ENCODE measurements at regions not wholly inside any gene's neighbourhood (a gene's known extent, or its start where the extent isn't known, plus 50 kb on each side); places are given as distances from the start of the nearest gene placed in this dataset.

DNA sequence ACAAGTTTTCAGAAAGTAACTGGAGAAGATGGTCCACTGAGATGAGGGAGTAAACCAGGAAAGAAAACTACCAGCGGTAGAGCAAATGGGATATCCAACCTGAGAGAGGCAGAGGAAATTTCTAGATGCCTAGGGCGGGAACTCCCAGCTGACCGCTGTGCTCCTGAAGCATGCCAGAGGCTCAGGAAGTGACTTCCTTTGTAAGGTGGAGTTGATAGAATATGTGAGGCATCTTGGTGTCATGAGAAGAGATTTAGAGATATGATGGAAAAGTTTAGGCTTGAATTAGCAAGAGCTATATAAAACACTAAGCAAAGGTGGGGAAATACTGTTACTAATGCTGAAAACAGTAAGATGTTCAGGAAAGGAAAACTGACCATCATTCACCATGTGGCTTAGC lies 124.1 kb downstream of the C9orf152 start:
- no peak for TF ChIP-seq ZNF70 (CRISPR knock-in tag; IDR thresholded peaks at IDR 0.05)
- TF ChIP-seq ARNTL (CRISPR knock-in tag; IDR thresholded peaks at IDR 0.05; ENCODE audit: borderline replicate concordance, low read depth), result no peak
- ATAC-seq, result no peak

DNA sequence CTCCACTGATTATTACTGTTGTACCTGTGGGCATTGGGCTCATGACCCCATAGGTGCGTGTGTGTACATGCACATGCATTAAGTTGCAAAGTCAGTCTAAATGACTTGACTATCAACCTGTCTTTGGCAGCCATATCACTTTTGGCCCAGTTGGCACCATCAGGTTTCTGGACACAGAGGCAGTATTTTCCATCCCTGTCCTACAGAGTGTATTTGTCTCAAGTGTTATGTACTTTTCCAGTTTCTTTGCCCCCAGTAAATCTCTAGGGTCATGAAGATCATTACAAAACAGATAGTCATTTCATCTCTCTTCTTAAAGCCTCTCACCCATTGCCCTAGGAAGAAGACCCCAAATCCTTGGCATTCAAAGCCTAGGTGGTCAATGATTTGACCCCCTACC lies 121.4 kb downstream of the C9orf152 start:
- ATAC-seq, result no peak

DNA sequence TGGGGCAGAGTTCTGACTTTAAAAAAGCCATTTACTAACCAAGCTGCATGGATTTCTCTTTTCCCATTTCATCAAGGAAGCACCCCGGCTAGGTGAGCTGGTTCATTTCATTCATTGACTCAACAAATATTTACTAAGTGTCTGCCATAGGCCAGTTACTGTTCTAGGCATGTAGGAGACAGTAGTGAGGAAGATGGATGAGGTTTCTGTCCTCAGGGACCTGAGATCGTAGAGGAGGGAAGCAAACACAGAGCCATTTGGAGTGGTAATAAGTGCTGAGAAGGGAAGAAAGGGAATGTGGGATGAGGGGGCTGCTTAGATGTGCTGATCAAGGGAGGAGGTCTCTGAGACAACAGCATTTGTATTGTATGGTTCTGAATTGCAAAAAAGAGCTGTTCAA lies 120.4 kb downstream of the C9orf152 start:
- TF ChIP-seq, protein P1, sequence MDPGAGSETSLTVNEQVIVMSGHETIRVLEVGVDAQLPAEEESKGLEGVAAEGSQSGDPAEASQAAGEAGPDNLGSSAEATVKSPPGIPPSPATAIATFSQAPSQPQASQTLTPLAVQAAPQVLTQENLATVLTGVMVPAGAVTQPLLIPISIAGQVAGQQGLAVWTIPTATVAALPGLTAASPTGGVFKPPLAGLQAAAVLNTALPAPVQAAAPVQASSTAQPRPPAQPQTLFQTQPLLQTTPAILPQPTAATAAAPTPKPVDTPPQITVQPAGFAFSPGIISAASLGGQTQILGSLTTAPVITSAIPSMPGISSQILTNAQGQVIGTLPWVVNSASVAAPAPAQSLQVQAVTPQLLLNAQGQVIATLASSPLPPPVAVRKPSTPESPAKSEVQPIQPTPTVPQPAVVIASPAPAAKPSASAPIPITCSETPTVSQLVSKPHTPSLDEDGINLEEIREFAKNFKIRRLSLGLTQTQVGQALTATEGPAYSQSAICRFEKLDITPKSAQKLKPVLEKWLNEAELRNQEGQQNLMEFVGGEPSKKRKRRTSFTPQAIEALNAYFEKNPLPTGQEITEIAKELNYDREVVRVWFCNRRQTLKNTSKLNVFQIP (CRISPR knock-in tag; IDR thresholded peaks at IDR 0.05; ENCODE audit: borderline replicate concordance, low read depth), result no peak
- TF ChIP-seq GLIS3 (CRISPR knock-in tag; IDR thresholded peaks at IDR 0.05), result no peak
- TF ChIP-seq, protein P2, sequence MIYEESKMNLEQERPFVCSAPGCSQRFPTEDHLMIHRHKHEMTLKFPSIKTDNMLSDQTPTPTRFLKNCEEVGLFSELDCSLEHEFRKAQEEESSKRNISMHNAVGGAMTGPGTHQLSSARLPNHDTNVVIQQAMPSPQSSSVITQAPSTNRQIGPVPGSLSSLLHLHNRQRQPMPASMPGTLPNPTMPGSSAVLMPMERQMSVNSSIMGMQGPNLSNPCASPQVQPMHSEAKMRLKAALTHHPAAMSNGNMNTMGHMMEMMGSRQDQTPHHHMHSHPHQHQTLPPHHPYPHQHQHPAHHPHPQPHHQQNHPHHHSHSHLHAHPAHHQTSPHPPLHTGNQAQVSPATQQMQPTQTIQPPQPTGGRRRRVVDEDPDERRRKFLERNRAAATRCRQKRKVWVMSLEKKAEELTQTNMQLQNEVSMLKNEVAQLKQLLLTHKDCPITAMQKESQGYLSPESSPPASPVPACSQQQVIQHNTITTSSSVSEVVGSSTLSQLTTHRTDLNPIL (CRISPR knock-in tag; IDR thresholded peaks at IDR 0.05; ENCODE audit: low read depth), result no peak
- TF ChIP-seq, protein P3, sequence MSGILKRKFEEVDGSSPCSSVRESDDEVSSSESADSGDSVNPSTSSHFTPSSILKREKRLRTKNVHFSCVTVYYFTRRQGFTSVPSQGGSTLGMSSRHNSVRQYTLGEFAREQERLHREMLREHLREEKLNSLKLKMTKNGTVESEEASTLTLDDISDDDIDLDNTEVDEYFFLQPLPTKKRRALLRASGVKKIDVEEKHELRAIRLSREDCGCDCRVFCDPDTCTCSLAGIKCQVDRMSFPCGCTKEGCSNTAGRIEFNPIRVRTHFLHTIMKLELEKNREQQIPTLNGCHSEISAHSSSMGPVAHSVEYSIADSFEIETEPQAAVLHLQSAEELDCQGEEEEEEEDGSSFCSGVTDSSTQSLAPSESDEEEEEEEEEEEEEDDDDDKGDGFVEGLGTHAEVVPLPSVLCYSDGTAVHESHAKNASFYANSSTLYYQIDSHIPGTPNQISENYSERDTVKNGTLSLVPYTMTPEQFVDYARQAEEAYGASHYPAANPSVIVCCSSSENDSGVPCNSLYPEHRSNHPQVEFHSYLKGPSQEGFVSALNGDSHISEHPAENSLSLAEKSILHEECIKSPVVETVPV (CRISPR knock-in tag; IDR thresholded peaks at IDR 0.05), result no peak
- no peak for TF ChIP-seq ZFP30 (CRISPR knock-in tag; IDR thresholded peaks at IDR 0.05)
- no peak for TF ChIP-seq OSR1 (CRISPR knock-in tag; IDR thresholded peaks at IDR 0.05)
- no peak for ATAC-seq

More for the DNA sequence above, 121.4 kb downstream of the C9orf152 start:
- TF ChIP-seq ZFP30 (CRISPR knock-in tag; IDR thresholded peaks at IDR 0.05) (no peak), TOX (CRISPR knock-in tag; IDR thresholded peaks at IDR 0.05; ENCODE audit: borderline replicate concordance) (no peak), ZNF565 (CRISPR knock-in tag; conservative IDR thresholded peaks at IDR 0.05; ENCODE audit: low read depth) (no peak)
- TF ChIP-seq, protein P4, sequence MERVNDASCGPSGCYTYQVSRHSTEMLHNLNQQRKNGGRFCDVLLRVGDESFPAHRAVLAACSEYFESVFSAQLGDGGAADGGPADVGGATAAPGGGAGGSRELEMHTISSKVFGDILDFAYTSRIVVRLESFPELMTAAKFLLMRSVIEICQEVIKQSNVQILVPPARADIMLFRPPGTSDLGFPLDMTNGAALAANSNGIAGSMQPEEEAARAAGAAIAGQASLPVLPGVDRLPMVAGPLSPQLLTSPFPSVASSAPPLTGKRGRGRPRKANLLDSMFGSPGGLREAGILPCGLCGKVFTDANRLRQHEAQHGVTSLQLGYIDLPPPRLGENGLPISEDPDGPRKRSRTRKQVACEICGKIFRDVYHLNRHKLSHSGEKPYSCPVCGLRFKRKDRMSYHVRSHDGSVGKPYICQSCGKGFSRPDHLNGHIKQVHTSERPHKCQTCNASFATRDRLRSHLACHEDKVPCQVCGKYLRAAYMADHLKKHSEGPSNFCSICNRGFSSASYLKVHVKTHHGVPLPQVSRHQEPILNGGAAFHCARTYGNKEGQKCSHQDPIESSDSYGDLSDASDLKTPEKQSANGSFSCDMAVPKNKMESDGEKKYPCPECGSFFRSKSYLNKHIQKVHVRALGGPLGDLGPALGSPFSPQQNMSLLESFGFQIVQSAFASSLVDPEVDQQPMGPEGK (CRISPR knock-in tag; IDR thresholded peaks at IDR 0.05; ENCODE audit: borderline replicate concordance), result no peak
- TF ChIP-seq, protein P2 (CRISPR knock-in tag; IDR thresholded peaks at IDR 0.05; ENCODE audit: low read depth), result no peak

DNA sequence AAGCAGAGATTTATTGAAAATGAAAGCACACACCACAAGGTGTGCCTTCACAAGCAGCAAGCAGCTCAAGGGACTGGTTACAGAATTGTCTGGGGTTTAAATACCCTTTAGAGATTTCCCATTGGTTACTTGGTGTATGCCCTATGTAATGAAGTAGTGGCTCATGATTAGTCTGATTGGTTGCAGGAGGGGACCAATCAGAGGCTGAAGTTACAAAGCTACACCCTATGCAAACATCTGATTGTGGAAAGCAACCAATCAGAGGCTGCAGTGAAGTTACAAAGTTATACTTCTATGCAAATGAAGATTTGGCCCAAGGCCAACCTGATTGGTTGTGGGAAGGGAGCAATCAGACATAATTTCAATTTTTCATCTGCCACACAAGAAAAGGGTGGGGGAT lies 119.9 kb downstream of the C9orf152 start:
- peak; percentile 37 for ATAC-seq
- no peak for TF ChIP-seq ZNF565 (CRISPR knock-in tag; conservative IDR thresholded peaks at IDR 0.05; ENCODE audit: low read depth)
- no peak for TF ChIP-seq ZNF8 (CRISPR knock-in tag; IDR thresholded peaks at IDR 0.05)
- TF ChIP-seq ZC3H10 (CRISPR knock-in tag; IDR thresholded peaks at IDR 0.05), result no peak
- TF ChIP-seq, protein P1 (CRISPR knock-in tag; IDR thresholded peaks at IDR 0.05; ENCODE audit: borderline replicate concordance, low read depth), result no peak
- TF ChIP-seq GLIS3 (CRISPR knock-in tag; IDR thresholded peaks at IDR 0.05), result no peak
- TF ChIP-seq ZFP30 (CRISPR knock-in tag; IDR thresholded peaks at IDR 0.05), result no peak
- TF ChIP-seq BACH2 (CRISPR knock-in tag; IDR thresholded peaks at IDR 0.05; ENCODE audit: borderline replicate concordance), result no peak
- TF ChIP-seq ISL1 (CRISPR knock-in tag; IDR thresholded peaks at IDR 0.05), result no peak
- TF ChIP-seq, protein P3 (CRISPR knock-in tag; IDR thresholded peaks at IDR 0.05), result no peak
- TF ChIP-seq, protein P4 (CRISPR knock-in tag; IDR thresholded peaks at IDR 0.05; ENCODE audit: borderline replicate concordance), result no peak
- no peak for TF ChIP-seq TCF4 (CRISPR knock-in tag; IDR thresholded peaks at IDR 0.05; ENCODE audit: borderline replicate concordance)
- no peak for TF ChIP-seq ZFP3 (CRISPR knock-in tag; IDR thresholded peaks at IDR 0.05)
- no peak for TF ChIP-seq RARB (CRISPR knock-in tag; IDR thresholded peaks at IDR 0.05)
- no peak for TF ChIP-seq ZNF70 (CRISPR knock-in tag; IDR thresholded peaks at IDR 0.05)
- TF ChIP-seq CSDC2 (CRISPR knock-in tag; IDR thresholded peaks at IDR 0.05), result no peak
- TF ChIP-seq, protein P2 (CRISPR knock-in tag; IDR thresholded peaks at IDR 0.05; ENCODE audit: low read depth), result no peak
- TF ChIP-seq SNAI2 (CRISPR knock-in tag; IDR thresholded peaks at IDR 0.05), result no peak
- no peak for TF ChIP-seq ARNTL (CRISPR knock-in tag; IDR thresholded peaks at IDR 0.05; ENCODE audit: borderline replicate concordance, low read depth)
